Spleen (tissue), 7 donors: ENCODE measurements at regions not wholly inside any gene's neighbourhood (a gene's known extent, or its start where the extent isn't known, plus 50 kb on each side); places are given as distances from the start of the nearest gene placed in this dataset.

Experiments
- CTCF ChIP-seq, 11 experiments: fragments of 200-600 bp in 7 of 11; fragments of 450-650 bp in 4 of 11; sonication (generic) in 4 of 11; IDR thresholded peaks in 8 of 11; conservative IDR thresholded peaks in 3 of 11; 1 replicate in 7 of 11; 2 replicates in 4 of 11; pipeline versions ENCODE4 v1.4.0 to v1.8.0; 2016 to 2021; ENCODE audit warnings: antibody characterized with exemption in 11 of 11, inconsistent platforms in 4 of 11, mild to moderate bottlenecking in 1 of 11
- POLR2A ChIP-seq, 3 donors: fragments of 450-650 bp; IDR thresholded peaks; one replicate each; pipeline ENCODE4 v1.5.1; 2017; ENCODE audit warnings: antibody characterized with exemption in 3 of 3, mild to moderate bottlenecking in 1 of 3
- donor health status: DM: no; HTN: no; CAD: no; lungs with moderate emphysema.
- donor health status: DM: no; HTN: no; CAD: no.
- donor health status: DM: no; HTN: no; CAD: no.

- no peak for TF ChIP-seq CTCF (IDR thresholded peaks at IDR 0.05 in 8 of 11, conservative IDR thresholded peaks at IDR 0.05 in 3 of 11)
- TF ChIP-seq POLR2A (IDR thresholded peaks at IDR 0.05) = no peak
Observed at GRCh38 chr7:12485845-12486244, 82.2 kb upstream of the VWDE start.
